GM19351 (cell line): ENCODE measurements at regions not wholly inside any gene's neighbourhood (a gene's known extent, or its start where the extent isn't known, plus 50 kb on each side); places are given as distances from the start of the nearest gene placed in this dataset.

Experiments used
- ATAC-seq: cut with Tn5 transposase; IDR thresholded peaks from one replicate; pipeline ENCODE4 v1.9.1; 2021; ENCODE audit warnings: mild to moderate bottlenecking, moderate library complexity; ENCODE audit not compliant: unreplicated experiment

- ATAC-seq = no peak
These were observed 70.4 kb upstream of the TBCA start for GRCh38 chr5:77846422-77847128.

GRCh38 chr5:77845324-77845646 is 69.1 kb upstream of the TBCA start:
- no peak for ATAC-seq

GRCh38 chr5:77844623-77845323 is 68.6 kb upstream of the TBCA start:
- no peak for ATAC-seq

GRCh38 chr5:77844373-77844622 is 68.2 kb upstream of the TBCA start:
- ATAC-seq = no peak

- no peak for ATAC-seq
These were observed 67.6 kb upstream of the TBCA start for GRCh38 chr5:77843570-77844372.

- no peak for ATAC-seq
These were observed 66.1 kb upstream of the TBCA start for GRCh38 chr5:77842243-77842642.

- no peak for ATAC-seq
These were observed 65.5 kb upstream of the TBCA start for GRCh38 chr5:77841616-77842015.

- no peak for ATAC-seq
These were observed 64.8 kb upstream of the TBCA start for GRCh38 chr5:77840930-77841329.

- ATAC-seq = no peak
These were observed 63.6 kb upstream of the TBCA start for GRCh38 chr5:77839691-77840090.

- no peak for ATAC-seq
These were observed 56.8 kb upstream of the TBCA start for GRCh38 chr5:77832938-77833337.

- no peak for ATAC-seq
These were observed 56.1 kb upstream of the TBCA start for GRCh38 chr5:77832166-77832770.

- ATAC-seq = no peak
These were observed 52.3 kb upstream of the TBCA start for GRCh38 chr5:77828445-77828844.
